Hepatocyte (in vitro differentiated cells): ENCODE measurements at regions not wholly inside any gene's neighbourhood (a gene's known extent, or its start where the extent isn't known, plus 50 kb on each side); places are given as distances from the start of the nearest gene placed in this dataset.

Experiments used
- DNase-seq: peaks from one replicate; pipeline ENCODE4 v3.0.0-alpha.2; 2016; ENCODE audit warnings: low spot score
- H2AFZ ChIP-seq: fragments of 200-600 bp; sonication (generic); 2 replicates; pipeline ENCODE4 v1.6.0; 2016; ENCODE audit warnings: antibody characterized with exemption, mild to moderate bottlenecking
- H3K27ac ChIP-seq: fragments of 200-600 bp; sonication (generic); 2 replicates; pipeline ENCODE4 v1.5.1; 2016; ENCODE audit warnings: mild to moderate bottlenecking
- H3K27me3 ChIP-seq: fragments of 200-600 bp; sonication (generic); 2 replicates; pipeline ENCODE4 v1.6.1; 2016
- H3K36me3 ChIP-seq: fragments of 200-600 bp; sonication (generic); replicated peaks from 2 replicates; pipeline ENCODE4 v1.5.1; 2016; ENCODE audit warnings: low read depth; ENCODE audit not compliant: insufficient read depth
- H3K4me1 ChIP-seq: fragments of 200-600 bp; sonication (generic); 2 replicates; pipeline ENCODE4 v1.5.1; 2016; ENCODE audit warnings: mild to moderate bottlenecking, moderate library complexity; ENCODE audit not compliant: insufficient read depth
- H3K4me2 ChIP-seq: fragments of 200-600 bp; sonication (generic); 2 replicates; pipeline ENCODE4 v1.6.0; 2016
- H3K4me3 ChIP-seq: fragments of 200-600 bp; sonication (generic); 2 replicates; pipeline ENCODE4 v1.5.1; 2016; ENCODE audit warnings: mild to moderate bottlenecking
- H3K79me2 ChIP-seq: fragments of 200-600 bp; sonication (generic); 2 replicates; pipeline ENCODE4 v1.6.0; 2017; ENCODE audit warnings: mild to moderate bottlenecking
- H3K9me2 ChIP-seq: fragments of 200-600 bp; sonication (generic); replicated peaks from 2 replicates; pipeline ENCODE4 v1.6.0; 2017; ENCODE audit warnings: mild to moderate bottlenecking; ENCODE audit not compliant: insufficient read depth
- H3K9me3 ChIP-seq: fragments of 200-600 bp; sonication (generic); 2 replicates; pipeline ENCODE4 v1.5.1; 2016; ENCODE audit warnings: low read depth, mild to moderate bottlenecking
- H4K20me1 ChIP-seq: fragments of 200-600 bp; sonication (generic); 2 replicates; pipeline ENCODE4 v1.6.0; 2016; ENCODE audit warnings: mild to moderate bottlenecking; ENCODE audit not compliant: insufficient read depth, poor library complexity, severe bottlenecking
- EZH2 ChIP-seq: fragments of 200-600 bp; sonication (generic); IDR thresholded peaks from 2 replicates; pipeline ENCODE4 v1.6.1; 2016; ENCODE audit warnings: antibody characterized with exemption, mild to moderate bottlenecking, borderline replicate concordance
- EZH2phosphoT487 ChIP-seq: fragments of 200-600 bp; sonication (generic); IDR thresholded peaks from one replicate; pipeline ENCODE4 v1.6.1; 2018; ENCODE audit warnings: antibody characterized with exemption, mild to moderate bottlenecking, low read depth, moderate library complexity; ENCODE audit not compliant: unreplicated experiment, severe bottlenecking
- WGBS: methylation state at CpG from one replicate; pipeline ENCODE4 v1.1.6; 2016; ENCODE audit warnings: low lambda C conversion rate; ENCODE audit errors: missing lambda C conversion rate; 5-methylcytosine and 5-hydroxymethylcytosine counted together
- TF ChIP-seq, protein P1 (sequence below): fragments of 200-600 bp; sonication (generic); IDR thresholded peaks from 2 replicates; pipeline ENCODE4 v1.5.1; 2016; ENCODE audit warnings: antibody characterized with exemption, mild to moderate bottlenecking; ENCODE audit not compliant: poor library complexity

DNA sequence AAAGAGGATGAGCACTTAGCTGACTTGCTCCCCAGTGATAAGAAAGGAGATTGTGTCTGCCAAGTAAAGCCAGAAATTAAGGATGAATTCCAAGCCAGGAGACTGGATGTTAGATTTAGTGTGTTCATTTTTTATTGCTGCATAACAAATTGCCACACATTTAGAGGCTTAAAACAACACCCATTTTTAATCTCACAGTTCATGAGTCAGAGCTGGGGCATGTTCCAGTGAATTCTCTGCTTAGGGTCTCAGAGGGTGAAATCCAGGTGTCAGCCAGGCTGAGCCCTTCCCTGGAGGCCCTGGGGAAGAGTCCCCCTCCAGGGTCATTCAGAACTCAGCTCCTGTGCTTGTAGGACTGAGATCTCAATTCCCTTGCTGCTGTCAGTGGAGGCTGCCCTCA is 352.8 kb downstream of the BUD13 start:
- TF ChIP-seq EZH2phosphoT487, result no peak
- TF ChIP-seq EZH2, result no peak
- TF ChIP-seq, protein P1, sequence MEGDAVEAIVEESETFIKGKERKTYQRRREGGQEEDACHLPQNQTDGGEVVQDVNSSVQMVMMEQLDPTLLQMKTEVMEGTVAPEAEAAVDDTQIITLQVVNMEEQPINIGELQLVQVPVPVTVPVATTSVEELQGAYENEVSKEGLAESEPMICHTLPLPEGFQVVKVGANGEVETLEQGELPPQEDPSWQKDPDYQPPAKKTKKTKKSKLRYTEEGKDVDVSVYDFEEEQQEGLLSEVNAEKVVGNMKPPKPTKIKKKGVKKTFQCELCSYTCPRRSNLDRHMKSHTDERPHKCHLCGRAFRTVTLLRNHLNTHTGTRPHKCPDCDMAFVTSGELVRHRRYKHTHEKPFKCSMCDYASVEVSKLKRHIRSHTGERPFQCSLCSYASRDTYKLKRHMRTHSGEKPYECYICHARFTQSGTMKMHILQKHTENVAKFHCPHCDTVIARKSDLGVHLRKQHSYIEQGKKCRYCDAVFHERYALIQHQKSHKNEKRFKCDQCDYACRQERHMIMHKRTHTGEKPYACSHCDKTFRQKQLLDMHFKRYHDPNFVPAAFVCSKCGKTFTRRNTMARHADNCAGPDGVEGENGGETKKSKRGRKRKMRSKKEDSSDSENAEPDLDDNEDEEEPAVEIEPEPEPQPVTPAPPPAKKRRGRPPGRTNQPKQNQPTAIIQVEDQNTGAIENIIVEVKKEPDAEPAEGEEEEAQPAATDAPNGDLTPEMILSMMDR, result no peak
- Histone ChIP-seq H4K20me1 (no peaks in the 10 kb centered on the region), H3K9me3 (no peaks in the 10 kb centered on the region), H3K79me2 (no peaks in the 10 kb centered on the region), H3K27me3 (no peaks in the 10 kb centered on the region), H3K4me2 (no peak overlapping the region), H3K9me2 (no peaks in the 10 kb centered on the region), H3K4me3 (no peak overlapping the region), H3K4me1 (peaks cover 7% of the 10 kb centered on the region), H3K36me3 (no peaks in the 10 kb centered on the region), H2AFZ (no peak overlapping the region), H3K27ac (peak overlapping the region; percentile 59)
- DNase-seq, result no peak

DNA sequence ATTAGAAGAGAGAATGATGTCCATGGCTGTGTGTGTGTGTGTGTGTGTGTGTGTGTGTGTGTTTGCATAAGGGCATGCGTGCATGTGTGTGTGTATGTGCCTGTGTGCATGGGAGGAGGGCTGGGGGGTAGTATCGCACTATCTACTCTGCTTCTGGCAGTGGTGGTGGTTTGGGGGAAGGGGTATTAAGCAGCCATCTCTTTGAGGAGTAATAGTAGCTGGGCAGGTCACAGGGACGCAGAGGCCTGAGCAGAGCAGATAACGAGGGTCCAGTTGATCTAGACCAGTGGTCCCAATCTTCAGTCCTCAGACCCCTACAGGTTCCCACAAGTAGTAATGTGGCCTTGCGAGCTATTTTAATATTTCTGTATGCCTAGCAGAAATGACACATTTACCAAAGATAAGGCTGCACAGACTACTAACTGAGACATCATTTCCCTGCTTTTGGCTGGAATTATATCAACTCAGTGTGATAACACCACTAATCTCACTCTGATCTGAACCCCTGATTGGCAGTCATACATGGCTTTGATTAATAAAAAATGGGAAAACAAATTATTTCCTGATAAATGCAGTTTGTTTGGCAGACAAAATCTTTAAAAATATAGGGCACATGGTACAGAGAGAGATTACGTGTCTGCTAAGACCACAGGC is 354.3 kb downstream of the BUD13 start:
- 88% methylated on average over 6 of the region's 6 CpGs for WGBS
- H3K27me3 ChIP-seq, result no peaks in the 10 kb centered on the region
- H3K79me2 ChIP-seq, result no peaks in the 10 kb centered on the region
- H3K27ac ChIP-seq, result no peak overlapping the region
- no peak overlapping the region for H3K4me2 ChIP-seq
- H3K36me3 ChIP-seq, result no peaks in the 10 kb centered on the region
- H3K9me3 ChIP-seq, result no peaks in the 10 kb centered on the region
- no peaks in the 10 kb centered on the region for H4K20me1 ChIP-seq
- H3K4me1 ChIP-seq, result peaks cover 16% of the 10 kb centered on the region
- no peak overlapping the region for H3K4me3 ChIP-seq
- H3K9me2 ChIP-seq, result no peaks in the 10 kb centered on the region
- H2AFZ ChIP-seq, result no peak overlapping the region
- DNase-seq, result no peak
- no peak for TF ChIP-seq EZH2phosphoT487
- no peak for TF ChIP-seq EZH2
- TF ChIP-seq, protein P1, result no peak

DNA sequence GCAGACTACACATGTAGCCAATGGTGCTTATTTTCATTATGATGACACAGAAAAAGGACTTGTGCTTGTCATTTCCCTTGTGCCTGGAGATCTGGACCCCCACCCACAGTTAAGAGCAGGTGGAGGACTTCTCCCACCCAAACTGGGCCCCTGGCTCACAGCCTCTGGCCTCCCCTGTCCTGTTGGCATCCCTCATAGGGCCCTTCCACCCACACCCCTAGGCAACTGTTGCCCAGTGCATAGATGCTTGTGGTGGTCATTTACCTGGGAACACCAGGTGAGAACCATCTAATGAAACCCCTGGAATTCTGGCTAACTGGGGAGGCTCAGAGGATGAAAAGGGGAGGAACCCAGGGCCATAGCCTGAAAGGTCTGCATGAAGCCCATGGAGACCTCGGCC is 355.9 kb downstream of the BUD13 start:
- DNase-seq, result no peak
- no peaks in the 10 kb centered on the region for H3K9me2 ChIP-seq
- peaks cover 26% of the 10 kb centered on the region for H3K4me1 ChIP-seq
- no peak overlapping the region for H2AFZ ChIP-seq
- whole genome bisulfite sequencing, result 95% methylated on average over 1 of the region's 1 CpG
- H3K36me3 ChIP-seq, result no peaks in the 10 kb centered on the region
- no peak overlapping the region for H3K27ac ChIP-seq
- no peaks in the 10 kb centered on the region for H3K9me3 ChIP-seq
- H3K79me2 ChIP-seq, result no peaks in the 10 kb centered on the region
- H3K4me3 ChIP-seq, result no peak overlapping the region
- H3K4me2 ChIP-seq, result no peak overlapping the region
- no peaks in the 10 kb centered on the region for H3K27me3 ChIP-seq
- TF ChIP-seq EZH2, result no peak
- TF ChIP-seq, protein P1, result no peak
- TF ChIP-seq EZH2phosphoT487, result no peak
- no peaks in the 10 kb centered on the region for H4K20me1 ChIP-seq
